ENCODE measurements at regions not wholly inside any gene's neighbourhood (a gene's known extent, or its start where the extent isn't known, plus 50 kb on each side); places are given as distances from the start of the nearest gene placed in this dataset.

DNA sequence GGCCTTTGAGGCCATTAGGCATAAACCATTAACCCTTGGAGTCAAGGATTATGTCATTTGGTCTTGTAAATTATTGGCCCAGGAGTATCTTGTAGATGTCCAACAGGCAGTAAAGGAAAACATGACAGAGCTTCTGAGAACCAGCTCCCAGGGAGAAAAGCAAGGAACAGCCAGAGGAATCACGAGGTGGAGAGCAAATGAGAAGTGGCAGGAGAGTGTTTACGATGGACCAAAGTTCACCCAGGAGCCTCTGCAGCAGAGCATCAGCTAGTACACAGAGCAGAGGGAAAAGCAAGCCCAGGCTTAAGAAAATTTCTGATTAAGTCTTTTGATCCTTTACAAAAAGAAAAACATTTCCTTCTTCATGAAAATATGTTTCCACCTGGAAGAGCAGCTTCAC, 206.2 kb downstream of the NDUFS4 start:
- Histone ChIP-seq H3K79me1 (ENCODE audit: low read depth, low read length) (no peaks in the 10 kb centered on the region), H3K14ac (ENCODE audit: insufficient read length) (no peak overlapping the region), H3K56ac (replicated peaks; ENCODE audit: insufficient read length, low read depth, low read length) (no peak overlapping the region), H3K4me3 (ENCODE audit: extremely low read depth in 1 of 4, insufficient read depth in 2 of 4, low read depth in 3 of 4, low read length in 4 of 4) (no peak overlapping the region), H2BK120ac (replicated peaks; ENCODE audit: low read depth, low read length) (no peak overlapping the region), H3K4ac (replicated peaks; ENCODE audit: insufficient read length, low read depth, low read length) (no peak overlapping the region), H3K27ac (ENCODE audit: low read depth, low read length) (no peak overlapping the region), H4K91ac (replicated peaks; ENCODE audit: insufficient read length, low read length) (no peak overlapping the region), H2BK5ac (ENCODE audit: low read depth, low read length) (no peak overlapping the region), H3K23ac (ENCODE audit: insufficient read length) (no peak overlapping the region), H2BK20ac (ENCODE audit: low read length) (no peak overlapping the region), H2BK15ac (ENCODE audit: low read length) (no peak overlapping the region), H4K8ac (ENCODE audit: extremely low read depth, insufficient read depth, low read length) (no peak overlapping the region), H2AFZ (ENCODE audit: low read length) (no peak overlapping the region), H3K18ac (ENCODE audit: extremely low read depth, low read length) (no peak overlapping the region), H2AK5ac (ENCODE audit: low read depth, low read length) (no peak overlapping the region), H2BK12ac (ENCODE audit: low read depth, low read length) (no peak overlapping the region), H3K4me2 (ENCODE audit: insufficient read depth in 1 of 2, low read depth in 2 of 2, low read length in 2 of 2) (no peak overlapping the region), H3K4me1 (replicated peaks in 1 of 4; ENCODE audit: control insufficient read depth in 3 of 4, insufficient read depth in 4 of 4, low read length in 3 of 4) (no peaks in the 10 kb centered on the region), H3K9ac (replicated peaks in 1 of 4; ENCODE audit: extremely low read depth in 1 of 4, low read depth in 3 of 4, low read length in 3 of 4) (no peak overlapping the region), H4K20me1 (replicated peaks in 1 of 2; ENCODE audit: control insufficient read depth in 1 of 2, insufficient read depth in 2 of 2, low read length in 2 of 2) (no peaks in the 10 kb centered on the region), H3K23me2 (ENCODE audit: low read depth, low read length) (no peaks in the 10 kb centered on the region), H3K36me3 (ENCODE audit: control insufficient read depth in 2 of 4, insufficient read depth in 4 of 4, low read length in 3 of 4) (no peaks in the 10 kb centered on the region), H3K9me3 (ENCODE audit: insufficient read depth in 2 of 2, low read depth in 1 of 2, low read length in 1 of 2) (no peaks in the 10 kb centered on the region; a peak in 1 of 4 replicates), H3K27me3 (replicated peaks in 1 of 4; ENCODE audit: control insufficient read depth in 3 of 4, extremely low read depth in 1 of 4, insufficient read depth in 3 of 4, low read length in 3 of 4) (no peaks in the 10 kb centered on the region; a peak in 1 of 7 replicates), H4K5ac (ENCODE audit: insufficient read length, low read depth, low read length) (no peak overlapping the region), H3K79me2 (ENCODE audit: control insufficient read depth in 1 of 2, insufficient read depth in 2 of 2, low read length in 2 of 2) (no peaks in the 10 kb centered on the region)
- ChIA-PET POLR2A (ENCODE audit: partially characterized antibody) (no interaction called here), CTCF (ENCODE audit: partially characterized antibody) (interaction anchor here (0.7 kb wide), 1 partner anchor 198 kb away, joined by 3 read pairs; no protein-coding TSS in a partner anchor)
- 88% methylated on average over 2 of the region's 2 CpGs; no CpG with 5 or more reads in 1 of the 2 experiments for WGBS, 2 experiments (ENCODE audit: extremely low coverage in 1 of 2, insufficient coverage in 1 of 2, insufficient read length in 1 of 2, insufficient replicate concordance in 2 of 2, low coverage in 1 of 2, low lambda C conversion rate in 2 of 2, missing lambda C conversion rate in 1 of 2)
- DNase-seq (ENCODE audit: low read depth in 1 of 2, low spot score in 2 of 2) (no peak), FAIRE-seq (no peak)
- TF ChIP-seq CREB1 (IDR thresholded peaks at IDR 0.05) (no peak), HDAC2 (IDR thresholded peaks at IDR 0.05; ENCODE audit: borderline replicate concordance in 1 of 2, low read depth in 2 of 2, low read length in 2 of 2) (no peak), TBP (IDR thresholded peaks at IDR 0.05; ENCODE audit: low read depth, low read length) (no peak), SRF (IDR thresholded peaks at IDR 0.05; ENCODE audit: low read depth, low read length) (no peak), TEAD4 (IDR thresholded peaks at IDR 0.05; ENCODE audit: low read depth, low read length) (no peak), RBBP5 (IDR thresholded peaks at IDR 0.05; ENCODE audit: borderline replicate concordance, low read depth, low read length) (no peak), CHD2 (IDR thresholded peaks at IDR 0.05; ENCODE audit: low read length) (no peak), RNF2 (IDR thresholded peaks at IDR 0.05; ENCODE audit: borderline replicate concordance, low read depth, low read length, missing control alignments, poor library complexity, severe bottlenecking) (no peak), POLR2AphosphoS5 (IDR thresholded peaks at IDR 0.05; ENCODE audit: low read depth, low read length) (no peak), SP4 (IDR thresholded peaks at IDR 0.05; ENCODE audit: low read length) (no peak), KDM1A (IDR thresholded peaks at IDR 0.05; ENCODE audit: borderline replicate concordance, low read length) (no peak), TAF1 (IDR thresholded peaks at IDR 0.05; ENCODE audit: low read depth, low read length) (no peak), GABPA (IDR thresholded peaks at IDR 0.05; ENCODE audit: borderline replicate concordance, insufficient read depth, low read length) (no peak)
- TF ChIP-seq, protein P1, sequence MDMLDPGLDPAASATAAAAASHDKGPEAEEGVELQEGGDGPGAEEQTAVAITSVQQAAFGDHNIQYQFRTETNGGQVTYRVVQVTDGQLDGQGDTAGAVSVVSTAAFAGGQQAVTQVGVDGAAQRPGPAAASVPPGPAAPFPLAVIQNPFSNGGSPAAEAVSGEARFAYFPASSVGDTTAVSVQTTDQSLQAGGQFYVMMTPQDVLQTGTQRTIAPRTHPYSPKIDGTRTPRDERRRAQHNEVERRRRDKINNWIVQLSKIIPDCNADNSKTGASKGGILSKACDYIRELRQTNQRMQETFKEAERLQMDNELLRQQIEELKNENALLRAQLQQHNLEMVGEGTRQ (IDR thresholded peaks at IDR 0.05; ENCODE audit: low read length): no peak
